ENCODE measurements at regions not wholly inside any gene's neighbourhood (a gene's known extent, or its start where the extent isn't known, plus 50 kb on each side); places are given as distances from the start of the nearest gene placed in this dataset.
"Not testable (repeated sequence)": the region's sequence is repeated elsewhere in the genome, so short reads cannot be mapped to it uniquely, and the experiment has no call there.

DNA sequence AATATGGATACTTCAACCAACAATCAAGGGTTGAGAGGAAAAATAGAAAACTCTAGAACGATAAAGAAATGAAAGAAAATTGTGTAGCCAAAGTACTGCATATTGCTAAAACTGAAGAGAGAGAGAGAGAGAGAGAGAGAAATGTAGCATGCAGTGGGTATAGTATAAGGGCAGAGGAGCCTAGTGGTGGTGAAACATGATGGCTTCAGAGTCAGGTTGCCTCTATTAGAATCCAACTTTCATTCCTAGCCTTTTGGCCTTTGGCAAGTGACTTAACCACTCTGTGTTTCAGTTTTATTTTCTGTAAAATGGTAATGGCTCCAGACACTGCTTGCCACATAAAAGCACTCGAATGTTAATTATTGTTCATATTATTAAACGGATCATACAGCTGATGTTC, 71.2 kb upstream of the NAF1 start:
- no peaks in the 10 kb centered on the region for H3K79me2 ChIP-seq (ENCODE audit: insufficient read depth, low read length)
- H2AFZ ChIP-seq (ENCODE audit: low read length) = no peak overlapping the region
- H3K27ac ChIP-seq (ENCODE audit: low read depth, low read length) = no peak overlapping the region
- no peak overlapping the region for H3K4me3 ChIP-seq (ENCODE audit: insufficient read depth, low read length)
- no peak overlapping the region for H3K4me2 ChIP-seq (ENCODE audit: insufficient read depth, low read length)
- H3K36me3 ChIP-seq (ENCODE audit: insufficient read depth, low read length) = no peaks in the 10 kb centered on the region
- H3K9me3 ChIP-seq (ENCODE audit: low read depth, low read length) = no peaks in the 10 kb centered on the region
- no peaks in the 10 kb centered on the region for H3K27me3 ChIP-seq (ENCODE audit: insufficient read depth, low read length)
- TF ChIP-seq, protein P1, sequence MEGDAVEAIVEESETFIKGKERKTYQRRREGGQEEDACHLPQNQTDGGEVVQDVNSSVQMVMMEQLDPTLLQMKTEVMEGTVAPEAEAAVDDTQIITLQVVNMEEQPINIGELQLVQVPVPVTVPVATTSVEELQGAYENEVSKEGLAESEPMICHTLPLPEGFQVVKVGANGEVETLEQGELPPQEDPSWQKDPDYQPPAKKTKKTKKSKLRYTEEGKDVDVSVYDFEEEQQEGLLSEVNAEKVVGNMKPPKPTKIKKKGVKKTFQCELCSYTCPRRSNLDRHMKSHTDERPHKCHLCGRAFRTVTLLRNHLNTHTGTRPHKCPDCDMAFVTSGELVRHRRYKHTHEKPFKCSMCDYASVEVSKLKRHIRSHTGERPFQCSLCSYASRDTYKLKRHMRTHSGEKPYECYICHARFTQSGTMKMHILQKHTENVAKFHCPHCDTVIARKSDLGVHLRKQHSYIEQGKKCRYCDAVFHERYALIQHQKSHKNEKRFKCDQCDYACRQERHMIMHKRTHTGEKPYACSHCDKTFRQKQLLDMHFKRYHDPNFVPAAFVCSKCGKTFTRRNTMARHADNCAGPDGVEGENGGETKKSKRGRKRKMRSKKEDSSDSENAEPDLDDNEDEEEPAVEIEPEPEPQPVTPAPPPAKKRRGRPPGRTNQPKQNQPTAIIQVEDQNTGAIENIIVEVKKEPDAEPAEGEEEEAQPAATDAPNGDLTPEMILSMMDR (IDR thresholded peaks at IDR 0.05; ENCODE audit: extremely low read depth, low read depth, low read length) = no peak
- H3K4me1 ChIP-seq (ENCODE audit: insufficient read depth, low read length) = no peaks in the 10 kb centered on the region
- no peaks in the 10 kb centered on the region for H4K20me1 ChIP-seq (ENCODE audit: insufficient read depth, low read length)
- DNase-seq (ENCODE audit: insufficient read length, low spot score, missing footprints) = no peak

DNA sequence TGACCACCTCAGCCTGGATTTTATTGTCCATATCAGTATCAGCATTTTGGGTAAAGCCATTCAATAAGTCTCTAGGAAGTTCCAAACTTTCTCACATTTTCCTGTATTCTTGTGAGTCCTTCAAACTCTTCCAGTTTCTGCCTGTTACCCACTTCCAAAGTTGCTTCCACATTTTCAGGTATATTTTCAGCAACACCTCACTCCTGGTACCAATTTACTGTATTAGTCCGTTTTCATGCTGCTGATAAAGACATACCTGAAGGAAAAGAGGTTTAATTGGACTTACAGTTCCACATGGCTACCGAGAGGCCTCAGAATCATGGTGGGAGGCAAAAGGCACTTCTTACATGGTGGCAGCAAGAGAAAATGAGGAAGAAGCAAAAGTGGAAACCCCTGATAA, 69.7 kb upstream of the NAF1 start:
- H3K4me2 ChIP-seq (ENCODE audit: insufficient read depth, low read length); H4K20me1 ChIP-seq (ENCODE audit: insufficient read depth, low read length); H2AFZ ChIP-seq (ENCODE audit: low read length); H3K4me1 ChIP-seq (ENCODE audit: insufficient read depth, low read length); H3K4me3 ChIP-seq (ENCODE audit: insufficient read depth, low read length); H3K36me3 ChIP-seq (ENCODE audit: insufficient read depth, low read length); H3K9me3 ChIP-seq (ENCODE audit: low read depth, low read length); H3K27ac ChIP-seq (ENCODE audit: low read depth, low read length); DNase-seq (ENCODE audit: insufficient read length, low spot score, missing footprints); H3K79me2 ChIP-seq (ENCODE audit: insufficient read depth, low read length); H3K27me3 ChIP-seq (ENCODE audit: insufficient read depth, low read length): not testable (repeated sequence)

DNA sequence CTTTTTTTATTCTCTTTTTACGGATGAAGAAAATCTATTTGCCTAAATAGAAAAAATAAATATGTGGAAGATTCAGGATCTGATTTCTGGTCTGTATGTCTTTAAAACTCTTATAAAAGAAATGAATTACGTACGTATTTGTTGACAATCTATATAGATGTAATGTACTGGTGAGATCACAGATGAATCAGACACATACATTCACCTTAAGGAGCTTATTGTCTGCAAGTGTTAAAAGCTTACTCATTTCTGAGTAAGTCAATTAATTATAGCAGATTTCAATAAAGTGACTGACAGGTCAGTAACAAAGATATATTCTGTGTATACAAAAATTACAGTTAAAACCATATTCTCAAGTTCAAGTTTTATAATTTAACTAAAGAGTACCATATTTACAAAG, 66.6 kb upstream of the NAF1 start:
- Histone ChIP-seq H2AFZ (ENCODE audit: low read length) (no peak overlapping the region), H3K4me3 (ENCODE audit: insufficient read depth, low read length) (no peak overlapping the region), H3K27me3 (ENCODE audit: insufficient read depth, low read length) (no peaks in the 10 kb centered on the region), H3K4me1 (ENCODE audit: insufficient read depth, low read length) (no peaks in the 10 kb centered on the region), H3K27ac (ENCODE audit: low read depth, low read length) (no peak overlapping the region), H4K20me1 (ENCODE audit: insufficient read depth, low read length) (no peaks in the 10 kb centered on the region), H3K36me3 (ENCODE audit: insufficient read depth, low read length) (no peaks in the 10 kb centered on the region), H3K4me2 (ENCODE audit: insufficient read depth, low read length) (no peak overlapping the region), H3K79me2 (ENCODE audit: insufficient read depth, low read length) (no peaks in the 10 kb centered on the region), H3K9me3 (ENCODE audit: low read depth, low read length) (no peaks in the 10 kb centered on the region)
- TF ChIP-seq, protein P1 (IDR thresholded peaks at IDR 0.05; ENCODE audit: extremely low read depth, low read depth, low read length) = no peak
- DNase-seq (ENCODE audit: insufficient read length, low spot score, missing footprints) = no peak

DNA sequence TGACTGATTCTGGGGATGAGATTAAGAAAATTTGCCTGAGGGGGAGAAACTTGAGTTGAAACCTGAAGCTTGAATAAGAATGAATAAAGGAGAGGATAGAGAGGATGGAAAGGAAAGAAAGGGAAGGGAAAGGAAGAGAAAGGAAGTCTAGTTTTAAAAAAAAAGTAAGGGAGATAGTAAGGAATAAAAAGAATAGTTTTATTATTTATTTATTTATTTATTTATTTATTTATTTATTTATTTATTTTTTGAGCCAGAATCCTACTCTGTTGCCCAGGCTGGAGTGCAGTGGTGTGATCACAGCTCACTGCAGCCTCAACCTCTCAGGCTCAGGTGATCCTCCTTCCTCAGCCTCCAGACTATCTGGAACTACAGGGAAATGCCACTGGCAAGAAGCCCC, 62.0 kb upstream of the NAF1 start:
- no peak overlapping the region for H2AFZ ChIP-seq (ENCODE audit: low read length)
- no peak for DNase-seq (ENCODE audit: insufficient read length, low spot score, missing footprints)
- H4K20me1 ChIP-seq (ENCODE audit: insufficient read depth, low read length) = no peaks in the 10 kb centered on the region
- H3K36me3 ChIP-seq (ENCODE audit: insufficient read depth, low read length) = no peaks in the 10 kb centered on the region
- H3K4me3 ChIP-seq (ENCODE audit: insufficient read depth, low read length) = no peak overlapping the region
- no peaks in the 10 kb centered on the region for H3K4me1 ChIP-seq (ENCODE audit: insufficient read depth, low read length)
- no peak overlapping the region for H3K4me2 ChIP-seq (ENCODE audit: insufficient read depth, low read length)
- TF ChIP-seq, protein P1 (IDR thresholded peaks at IDR 0.05; ENCODE audit: extremely low read depth, low read depth, low read length) = no peak
- no peaks in the 10 kb centered on the region for H3K9me3 ChIP-seq (ENCODE audit: low read depth, low read length)
- no peaks in the 10 kb centered on the region for H3K27me3 ChIP-seq (ENCODE audit: insufficient read depth, low read length)
- H3K79me2 ChIP-seq (ENCODE audit: insufficient read depth, low read length) = no peaks in the 10 kb centered on the region
- no peak overlapping the region for H3K27ac ChIP-seq (ENCODE audit: low read depth, low read length)

DNA sequence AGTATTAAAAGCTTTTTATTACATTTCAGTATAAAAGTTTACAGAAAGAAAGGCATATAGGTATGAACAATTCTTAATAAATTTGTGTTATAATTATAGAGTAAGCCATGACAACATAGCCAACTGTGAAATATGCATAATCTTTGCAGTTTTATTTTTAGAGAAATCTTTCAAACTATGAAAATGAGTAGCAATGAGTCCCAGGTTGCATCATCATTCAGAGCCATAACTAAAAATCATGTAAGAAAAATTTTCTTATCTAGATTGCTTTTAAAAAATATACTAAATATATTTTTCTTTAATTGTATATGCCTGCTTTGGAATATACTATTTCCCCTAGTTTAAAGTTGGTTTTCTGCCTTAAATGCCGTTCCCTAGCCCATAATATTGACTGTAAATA, 54.8 kb upstream of the NAF1 start:
- H3K79me2 ChIP-seq (ENCODE audit: insufficient read depth, low read length) = no peaks in the 10 kb centered on the region
- H3K36me3 ChIP-seq (ENCODE audit: insufficient read depth, low read length) = no peaks in the 10 kb centered on the region
- H3K4me3 ChIP-seq (ENCODE audit: insufficient read depth, low read length) = no peak overlapping the region
- H3K27me3 ChIP-seq (ENCODE audit: insufficient read depth, low read length) = no peaks in the 10 kb centered on the region
- TF ChIP-seq, protein P1 (IDR thresholded peaks at IDR 0.05; ENCODE audit: extremely low read depth, low read depth, low read length) = no peak
- no peak overlapping the region for H3K4me2 ChIP-seq (ENCODE audit: insufficient read depth, low read length)
- no peaks in the 10 kb centered on the region for H3K4me1 ChIP-seq (ENCODE audit: insufficient read depth, low read length)
- H4K20me1 ChIP-seq (ENCODE audit: insufficient read depth, low read length) = no peaks in the 10 kb centered on the region
- DNase-seq (ENCODE audit: insufficient read length, low spot score, missing footprints) = peak; percentile 26
- no peaks in the 10 kb centered on the region for H3K9me3 ChIP-seq (ENCODE audit: low read depth, low read length)
- H2AFZ ChIP-seq (ENCODE audit: low read length) = no peak overlapping the region
- no peak overlapping the region for H3K27ac ChIP-seq (ENCODE audit: low read depth, low read length)

Measured in osteoblast (primary cell).